Pancreas (tissue), 10 donors: ENCODE measurements at regions not wholly inside any gene's neighbourhood (a gene's known extent, or its start where the extent isn't known, plus 50 kb on each side); places are given as distances from the start of the nearest gene placed in this dataset.

Experiments used
- ATAC-seq, 4 donors: fragments of 200-7000 bp; cut with Tn5 transposase; one replicate each; pipeline versions ENCODE4 v1.8.0 to v1.9.1; 2020; ENCODE audit warnings: mild to moderate bottlenecking in 4 of 4, moderate library complexity in 4 of 4
- DNase-seq, 6 donors: peaks; one replicate each; pipeline ENCODE4 v3.0.0-alpha.2; 2020
- FAIRE-seq: peaks from 2 replicates; lab custom pipeline; 2012; peaks lifted over from hg19 to GRCh38; lab: Jason Lieb, UNC
- H3K27ac ChIP-seq, 4 donors: fragments of 200-600 bp; sonication (generic); 1 replicate in 3 of 4; 2 replicates in 1 of 4; pipeline versions ENCODE4 v1.5.0 to v1.8.0; 2020
- H3K27me3 ChIP-seq, 4 donors: fragments of 200-600 bp; one replicate each; pipeline ENCODE4 v1.8.0; 2021
- H3K36me3 ChIP-seq, 3 donors: fragments of 200-600 bp; sonication (generic) in 1 of 3; one replicate each; pipeline versions ENCODE4 v1.5.0 to v1.8.0; 2020 to 2021
- H3K4me1 ChIP-seq, 3 donors: fragments of 200-600 bp; one replicate each; pipeline ENCODE4 v1.8.0; 2021
- H3K4me3 ChIP-seq, 4 donors: fragments of 200-600 bp; sonication (generic) in 2 of 4; one replicate each; pipeline versions ENCODE4 v1.5.0 to v1.8.0; 2020 to 2021
- H3K9me3 ChIP-seq, 4 donors: fragments of 200-600 bp; one replicate each; pipeline ENCODE4 v1.8.0; 2021
- CTCF ChIP-seq, 4 donors: fragments of 200-600 bp; sonication (generic) in 3 of 4; IDR thresholded peaks; one replicate each; pipeline versions ENCODE4 v1.5.0 to v1.8.0; 2021; ENCODE audit warnings: antibody characterized with exemption in 4 of 4
- WGBS, 2 donors: extraction: QIAGEN DNeasy Blood & Tissue Kit; methylation state at CpG; one replicate each; pipeline ENCODE4 v1.1.7; 2013; 5-methylcytosine and 5-hydroxymethylcytosine counted together
- intact Hi-C, 3 donors: fragments of 100-400 bp; cut with DNase I; formaldehyde crosslinking; loops; one replicate each; pipeline versions ENCODE4 v1.11.1 to v1.14.2; 2022
- donor health status: healthy with polysubstance abuse.
- donor health status: DM: no; HTN: no; CAD: no; lungs with moderate emphysema.
- donor health status: DM: no; HTN: no; CAD: no.
- donor health status: control.
- donor health status: control.
- donor health status: Bipolar disorder and iron deficiency.
- donor health status: DM: yes; HTN: yes; CAD: no.
- donor health status: DM: no; HTN: no; CAD: no.
- donor health status: DM: no; HTN: no; CAD: no.
- donor health status: DM: yes; HTN: yes; CAD: no.

GRCh38 chr18:71846716-71847115 lies 697.4 kb downstream of the CBLN2 start:
- H3K27ac ChIP-seq = no peak overlapping the region
- ATAC-seq = no peak
- TF ChIP-seq CTCF (IDR thresholded peaks at IDR 0.05) = no peak
- no peaks in the 10 kb centered on the region for H3K4me1 ChIP-seq
- FAIRE-seq = no peak
- H3K4me3 ChIP-seq = no peak overlapping the region
- no peaks in the 10 kb centered on the region for H3K27me3 ChIP-seq
- WGBS, 2 donors = 74 to 86% methylated on average over 2 of the region's 2 CpGs
- intact Hi-C loops = no loop called here
- H3K9me3 ChIP-seq = no peaks in the 10 kb centered on the region
- no peak for DNase-seq
- no peaks in the 10 kb centered on the region for H3K36me3 ChIP-seq

GRCh38 chr18:71844814-71845213 lies 699.3 kb downstream of the CBLN2 start:
- no peak for DNase-seq
- Histone ChIP-seq H3K4me3 (no peak overlapping the region), H3K4me1 (no peaks in the 10 kb centered on the region), H3K27me3 (no peaks in the 10 kb centered on the region), H3K36me3 (no peaks in the 10 kb centered on the region), H3K9me3 (no peaks in the 10 kb centered on the region), H3K27ac (no peak overlapping the region)
- FAIRE-seq = no peak
- no peak for TF ChIP-seq CTCF (IDR thresholded peaks at IDR 0.05)
- WGBS, 2 donors = 54 to 66% methylated on average over 5 of the region's 5 CpGs
- intact Hi-C loops = no loop called here
- no peak for ATAC-seq

- TF ChIP-seq CTCF (IDR thresholded peaks at IDR 0.05) = no peak
- Histone ChIP-seq H3K27me3 (no peaks in the 10 kb centered on the region), H3K4me3 (no peak overlapping the region), H3K4me1 (no peaks in the 10 kb centered on the region), H3K27ac (no peak overlapping the region), H3K36me3 (no peaks in the 10 kb centered on the region), H3K9me3 (no peaks in the 10 kb centered on the region)
- DNase-seq = no peak
- ATAC-seq = no peak
- intact Hi-C loops = no loop called here
- FAIRE-seq = no peak
- 80 to 85% methylated on average over 5 of the region's 5 CpGs for WGBS, 2 donors
Observed at GRCh38 chr18:71842666-71843065, 701.5 kb downstream of the CBLN2 start.

DNA sequence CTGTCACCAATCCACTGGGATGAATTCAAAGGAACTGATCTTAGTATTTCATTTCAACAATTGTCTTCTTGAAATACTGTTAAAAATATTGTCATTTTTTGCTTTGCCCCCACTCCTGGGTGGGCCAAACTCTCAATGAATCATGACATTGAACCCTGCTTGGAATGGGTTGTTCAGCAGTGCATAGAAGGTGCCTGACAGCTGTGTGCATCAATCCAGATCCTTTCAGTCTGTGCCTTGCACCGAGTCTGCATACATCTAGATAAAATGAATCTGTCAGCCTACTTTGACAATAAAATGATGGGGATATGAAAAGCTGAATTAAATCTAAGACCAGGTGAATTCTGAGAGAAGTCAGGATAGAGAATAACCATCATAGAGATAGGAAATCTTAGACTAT lies 706.6 kb downstream of the CBLN2 start:
- TF ChIP-seq CTCF (IDR thresholded peaks at IDR 0.05) = no peak
- Histone ChIP-seq H3K4me3 (no peak overlapping the region), H3K4me1 (no peaks in the 10 kb centered on the region), H3K27ac (no peak overlapping the region), H3K36me3 (no peaks in the 10 kb centered on the region), H3K9me3 (no peaks in the 10 kb centered on the region), H3K27me3 (no peaks in the 10 kb centered on the region)
- ATAC-seq = no peak
- 68 to 79% methylated on average over 1 of the region's 1 CpG for WGBS, 2 donors
- DNase-seq = no peak
- no peak for FAIRE-seq
- intact Hi-C loops = no loop called here

DNA sequence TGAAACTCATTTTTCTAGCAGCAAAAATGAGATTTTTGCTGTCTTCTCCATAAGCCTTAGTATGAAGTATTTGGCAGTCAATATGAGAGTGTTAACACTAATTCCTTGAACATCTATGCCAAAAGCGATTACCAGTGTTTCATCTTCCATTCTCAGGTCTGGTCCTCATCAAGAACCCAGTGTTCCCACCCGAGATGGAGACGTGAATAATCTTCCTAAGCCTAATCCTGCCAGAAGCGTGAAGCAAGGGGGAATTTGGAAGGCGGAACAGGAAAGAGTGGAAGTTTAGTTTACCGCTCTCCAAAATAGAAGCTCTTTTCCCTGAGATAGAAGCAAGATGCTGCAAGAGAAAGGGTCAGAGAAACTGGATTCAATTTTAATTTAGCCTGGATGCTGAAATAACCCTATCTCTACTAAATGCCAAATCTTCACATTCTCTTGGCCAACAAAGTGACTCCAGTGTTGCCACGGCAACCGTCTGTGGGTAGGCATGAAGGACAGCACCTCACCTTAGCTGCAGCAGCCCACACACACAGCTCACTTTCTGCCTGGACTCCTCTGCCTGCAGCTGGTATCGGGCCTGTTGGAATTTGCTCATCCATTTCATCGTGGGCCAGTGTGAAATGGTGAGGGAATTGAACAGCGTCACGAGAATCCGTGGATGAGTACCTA lies 711.1 kb downstream of the CBLN2 start:
- 86 to 95% methylated on average over 13 of the region's 13 CpGs for WGBS, 2 donors
- FAIRE-seq = no peak
- no peak for TF ChIP-seq CTCF (IDR thresholded peaks at IDR 0.05)

More for the DNA sequence above, 711.1 kb downstream of the CBLN2 start:
- intact Hi-C loops = no loop called here
- no peak overlapping the region for H3K27ac ChIP-seq
- no peaks in the 10 kb centered on the region for H3K36me3 ChIP-seq
- no peaks in the 10 kb centered on the region for H3K4me1 ChIP-seq
- H3K4me3 ChIP-seq = no peak overlapping the region
- H3K9me3 ChIP-seq = no peaks in the 10 kb centered on the region
- no peaks in the 10 kb centered on the region for H3K27me3 ChIP-seq
- DNase-seq (no peak), ATAC-seq (no peak)
